Endothelial cell of umbilical vein (primary cell): ENCODE measurements at regions not wholly inside any gene's neighbourhood (a gene's known extent, or its start where the extent isn't known, plus 50 kb on each side); places are given as distances from the start of the nearest gene placed in this dataset.

ENCODE experiments used
- BruUV-seq: library from RNA; stranded (reverse); fragments of 400-500 nt; replicated peaks from 2 replicates; lab custom pipeline; 2021; lab: Mats Ljungman, UMichigan
- CTCF ChIA-PET: fragments of 300-600, 350-600 bp; sonication (Branson Sonifier 250); formaldehyde crosslinking; loops from one replicate; lab custom pipeline; 2021; ENCODE audit warnings: antibody characterized with exemption, inconsistent platforms; lab: Charles Lee
- POLR2A ChIA-PET: fragments of 300-600, 350-600 bp; sonication (Branson Sonifier 250); formaldehyde crosslinking; loops from one replicate; lab custom pipeline; 2021; ENCODE audit warnings: antibody characterized with exemption, inconsistent platforms; lab: Charles Lee
- DNase-seq: peaks from one replicate; pipeline ENCODE4 v3.0.0-alpha.2; 2011; ENCODE audit warnings: low read depth, low spot score
- FAIRE-seq: peaks from 2 replicates; lab custom pipeline; 2011; peaks lifted over from hg19 to GRCh38; lab: Jason Lieb, UNC
- H2AFZ ChIP-seq: 2 replicates; pipeline ENCODE4 v1.6.0; 2012; ENCODE audit warnings: low read depth, low read length, control low read depth, inconsistent platforms
- H3K27ac ChIP-seq: 2 replicates; pipeline ENCODE4 v1.5.1; 2011; ENCODE audit warnings: low read depth, mild to moderate bottlenecking, control low read depth, low read length, moderate library complexity; ENCODE audit not compliant: insufficient read depth
- H3K27me3 ChIP-seq, 2 experiments: 2 replicates each; pipeline versions ENCODE4 v1.6.0 to v1.6.1; 2011; ENCODE audit warnings: low read length in 2 of 2, mixed read lengths in 1 of 2; ENCODE audit not compliant: control insufficient read depth in 2 of 2, insufficient read depth in 2 of 2
- H3K36me3 ChIP-seq, 2 experiments: 2 replicates in 1 of 2; 3 replicates in 1 of 2; pipeline ENCODE4 v1.5.1; 2011; ENCODE audit warnings: low read length in 2 of 2, mild to moderate bottlenecking in 1 of 2, moderate library complexity in 1 of 2; ENCODE audit not compliant: control insufficient read depth in 2 of 2, insufficient read depth in 2 of 2; ENCODE audit errors: extremely low read depth in 1 of 2
- H3K4me1 ChIP-seq: 3 replicates; pipeline ENCODE4 v1.5.1; 2011; ENCODE audit warnings: mild to moderate bottlenecking, low read length; ENCODE audit not compliant: control insufficient read depth, insufficient read depth; ENCODE audit errors: extremely low read depth
- H3K4me2 ChIP-seq: 2 replicates; pipeline ENCODE4 v1.6.1; 2011; ENCODE audit warnings: low read length, control low read depth, mixed read lengths; ENCODE audit not compliant: insufficient read depth
- H3K4me3 ChIP-seq, 3 experiments: fragments of 200-600 bp in 1 of 3; sonication (generic), shearing (Covaris generic) in 1 of 3; replicated peaks in 1 of 3; 2 replicates each; pipeline ENCODE4 v1.5.1; 2011 to 2016; ENCODE audit warnings: control low read depth in 3 of 3, low read length in 3 of 3, mild to moderate bottlenecking in 2 of 3, inconsistent platforms in 1 of 3, low read depth in 1 of 3, moderate library complexity in 1 of 3; ENCODE audit not compliant: insufficient read depth in 1 of 3
- H3K79me2 ChIP-seq: 2 replicates; pipeline ENCODE4 v1.6.0; 2012; ENCODE audit warnings: low read length, inconsistent platforms; ENCODE audit not compliant: control insufficient read depth, insufficient read depth
- H3K9ac ChIP-seq: replicated peaks from 2 replicates; pipeline ENCODE3; 2011; ENCODE audit warnings: low read length, control low read depth; ENCODE audit not compliant: insufficient read depth; ENCODE audit errors: extremely low read depth
- H3K9me1 ChIP-seq: replicated peaks from 3 replicates; pipeline ENCODE4 v1.6.0; 2011; ENCODE audit warnings: mild to moderate bottlenecking, low read length; ENCODE audit not compliant: control insufficient read depth, insufficient read depth; ENCODE audit errors: extremely low read depth
- H3K9me3 ChIP-seq: replicated peaks from 2 replicates; pipeline ENCODE4 v1.5.1; 2012; ENCODE audit warnings: low read length, inconsistent platforms; ENCODE audit not compliant: control insufficient read depth, insufficient read depth
- H4K20me1 ChIP-seq: replicated peaks from 2 replicates; pipeline ENCODE3; 2011; ENCODE audit warnings: mild to moderate bottlenecking, low read length; ENCODE audit not compliant: control insufficient read depth, insufficient read depth; ENCODE audit errors: extremely low read depth
- CTCF ChIP-seq, 2 donors: IDR thresholded peaks; 1 replicate in 1 of 2; 2 replicates in 1 of 2; pipeline ENCODE4 v1.5.1; 2011; ENCODE audit warnings: low read length in 2 of 2, mild to moderate bottlenecking in 2 of 2, moderate library complexity in 2 of 2, control low read depth in 1 of 2, inconsistent platforms in 1 of 2, low read depth in 1 of 2; ENCODE audit not compliant: insufficient read depth in 1 of 2; ENCODE audit errors: extremely low read depth in 1 of 2
- EZH2 ChIP-seq: IDR thresholded peaks from 2 replicates; pipeline ENCODE4 v1.6.1; 2012; ENCODE audit warnings: borderline replicate concordance, low read depth, mild to moderate bottlenecking, moderate library complexity, low read length, inconsistent platforms; ENCODE audit not compliant: severe bottlenecking
- FOS ChIP-seq: IDR thresholded peaks from 2 replicates; pipeline ENCODE4 v1.6.1; 2011; ENCODE audit warnings: mild to moderate bottlenecking, low read length, moderate library complexity, borderline replicate concordance; ENCODE audit not compliant: insufficient read depth
- GATA2 ChIP-seq: IDR thresholded peaks from 2 replicates; pipeline ENCODE4 v1.7.0; 2011; ENCODE audit warnings: low read depth, mild to moderate bottlenecking, moderate library complexity, mixed read lengths, low read length; ENCODE audit not compliant: insufficient read length, insufficient read depth
- JUN ChIP-seq: IDR thresholded peaks from 2 replicates; pipeline ENCODE4 v1.6.1; 2011; ENCODE audit warnings: borderline replicate concordance, low read depth; ENCODE audit not compliant: insufficient read length, insufficient read depth
- MAX ChIP-seq: IDR thresholded peaks from 2 replicates; pipeline ENCODE4 v1.6.1; 2011; ENCODE audit not compliant: insufficient read depth, insufficient read length
- MYC ChIP-seq: IDR thresholded peaks from one replicate; pipeline ENCODE4 v1.6.1; 2011; ENCODE audit warnings: mild to moderate bottlenecking, low read depth, low read length
- POLR2A ChIP-seq: IDR thresholded peaks from 2 replicates; pipeline ENCODE4 v1.6.1; 2012; ENCODE audit warnings: low read depth, mild to moderate bottlenecking, control low read depth, low read length
- POLR2AphosphoS5 ChIP-seq: IDR thresholded peaks from 2 replicates; pipeline ENCODE4 v1.6.1; 2012; ENCODE audit warnings: low read depth, mild to moderate bottlenecking, control low read depth, low read length, moderate library complexity; ENCODE audit not compliant: insufficient read depth
- dilution Hi-C: fragments of 300-500 bp; cut with MboI; formaldehyde crosslinking; loops from one replicate; pipeline ENCODE4 v1.15.0; 2019; ENCODE audit warnings: low sequenced_read_pairs; ENCODE audit not compliant: extremely low pct_ligation_motif_present
- intact Hi-C: fragments of 100-400 bp; cut with micrococcal nuclease; formaldehyde crosslinking; loops from one replicate; pipeline ENCODE4 v1.10.0; 2022

GRCh38 chr3:181613191-181613590 lies 98.5 kb upstream of the SOX2 start:
- no peak for TF ChIP-seq JUN
- no peak for TF ChIP-seq EZH2
- TF ChIP-seq MYC = no peak
- TF ChIP-seq FOS = no peak
- TF ChIP-seq CTCF (IDR thresholded peaks at IDR 0.05; ENCODE audit: extremely low read depth in 1 of 2, insufficient read depth in 1 of 2, low read depth in 1 of 2, low read length in 2 of 2) = no peak
- no peak for TF ChIP-seq POLR2AphosphoS5
- TF ChIP-seq GATA2 = no peak
- TF ChIP-seq MAX = no peak
- no peak for TF ChIP-seq POLR2A
- Histone ChIP-seq H3K4me2 (peak overlapping the region; percentile 51), H3K9me3 (no peaks in the 10 kb centered on the region), H3K79me2 (no peaks in the 10 kb centered on the region), H2AFZ (peak overlapping the region; percentile 48), H3K9me1 (no peaks in the 10 kb centered on the region), H3K4me1 (peaks cover 19% of the 10 kb centered on the region), H3K36me3 (no peaks in the 10 kb centered on the region), H3K4me3 (no peak overlapping the region), H3K27me3 (no peaks in the 10 kb centered on the region), H3K9ac (peak overlapping the region; percentile 16), H4K20me1 (no peaks in the 10 kb centered on the region), H3K27ac (no peak overlapping the region)
- intact Hi-C loops = no loop called here
- no TSS peak for BruUV-seq
- dilution Hi-C loops = no loop called here
- DNase-seq (peak; percentile 47), FAIRE-seq (no peak)
- POLR2A ChIA-PET = no interaction called here
- CTCF ChIA-PET = interaction anchor here (1.0 to 1.2 kb wide), 4 partner anchors 9 to 89 kb away, joined by 3 to 4 read pairs (median 3); no protein-coding TSS in a partner anchor
